ENCODE measurements at regions not wholly inside any gene's neighbourhood (a gene's known extent, or its start where the extent isn't known, plus 50 kb on each side); places are given as distances from the start of the nearest gene placed in this dataset.

- H3K4me3 ChIP-seq (replicated peaks; ENCODE audit: low read depth, low read length) = no peak overlapping the region
- TF ChIP-seq, protein P1, sequence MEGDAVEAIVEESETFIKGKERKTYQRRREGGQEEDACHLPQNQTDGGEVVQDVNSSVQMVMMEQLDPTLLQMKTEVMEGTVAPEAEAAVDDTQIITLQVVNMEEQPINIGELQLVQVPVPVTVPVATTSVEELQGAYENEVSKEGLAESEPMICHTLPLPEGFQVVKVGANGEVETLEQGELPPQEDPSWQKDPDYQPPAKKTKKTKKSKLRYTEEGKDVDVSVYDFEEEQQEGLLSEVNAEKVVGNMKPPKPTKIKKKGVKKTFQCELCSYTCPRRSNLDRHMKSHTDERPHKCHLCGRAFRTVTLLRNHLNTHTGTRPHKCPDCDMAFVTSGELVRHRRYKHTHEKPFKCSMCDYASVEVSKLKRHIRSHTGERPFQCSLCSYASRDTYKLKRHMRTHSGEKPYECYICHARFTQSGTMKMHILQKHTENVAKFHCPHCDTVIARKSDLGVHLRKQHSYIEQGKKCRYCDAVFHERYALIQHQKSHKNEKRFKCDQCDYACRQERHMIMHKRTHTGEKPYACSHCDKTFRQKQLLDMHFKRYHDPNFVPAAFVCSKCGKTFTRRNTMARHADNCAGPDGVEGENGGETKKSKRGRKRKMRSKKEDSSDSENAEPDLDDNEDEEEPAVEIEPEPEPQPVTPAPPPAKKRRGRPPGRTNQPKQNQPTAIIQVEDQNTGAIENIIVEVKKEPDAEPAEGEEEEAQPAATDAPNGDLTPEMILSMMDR (IDR thresholded peaks at IDR 0.05; ENCODE audit: low read depth, low read length, missing control alignments) = no peak
- no peak for DNase-seq (ENCODE audit: extremely low read depth, low read depth)
Measured at GRCh38 chr9:10700915-10701314, 88.1 kb upstream of the PTPRD start.

GRCh38 chr9:10701906-10702305 is 89.1 kb upstream of the PTPRD start:
- no peak for DNase-seq (ENCODE audit: extremely low read depth, low read depth)
- TF ChIP-seq, protein P1 (IDR thresholded peaks at IDR 0.05; ENCODE audit: low read depth, low read length, missing control alignments) = no peak
- H3K4me3 ChIP-seq (replicated peaks; ENCODE audit: low read depth, low read length) = no peak overlapping the region

DNA sequence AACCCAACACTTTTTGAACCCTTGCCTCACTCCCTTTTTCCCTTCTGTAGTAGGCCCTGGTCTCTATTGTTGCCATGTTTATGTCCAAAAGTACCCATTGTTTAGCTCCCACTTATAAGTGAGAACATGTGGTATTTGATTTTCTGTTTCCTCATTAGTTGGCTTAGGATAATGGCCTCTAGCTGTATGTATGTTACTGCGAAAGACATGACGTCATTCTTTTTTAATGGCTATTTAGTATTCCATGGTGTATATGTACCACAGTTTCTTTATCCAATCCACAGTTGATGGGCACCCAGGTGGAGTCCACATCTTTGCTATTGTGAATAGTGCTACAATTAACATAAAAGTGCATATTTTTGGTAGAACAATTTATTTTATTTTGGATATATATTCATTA is 90.3 kb upstream of the PTPRD start:
- H3K4me3 ChIP-seq (replicated peaks; ENCODE audit: low read depth, low read length) = no peak overlapping the region
- TF ChIP-seq, protein P1 (IDR thresholded peaks at IDR 0.05; ENCODE audit: low read depth, low read length, missing control alignments) = no peak
- DNase-seq (ENCODE audit: extremely low read depth, low read depth) = no peak

GRCh38 chr9:10704720-10705119 is 91.9 kb upstream of the PTPRD start:
- DNase-seq (ENCODE audit: extremely low read depth, low read depth) = no peak
- TF ChIP-seq, protein P1 (IDR thresholded peaks at IDR 0.05; ENCODE audit: low read depth, low read length, missing control alignments) = no peak
- H3K4me3 ChIP-seq (replicated peaks; ENCODE audit: low read depth, low read length) = no peak overlapping the region

DNA sequence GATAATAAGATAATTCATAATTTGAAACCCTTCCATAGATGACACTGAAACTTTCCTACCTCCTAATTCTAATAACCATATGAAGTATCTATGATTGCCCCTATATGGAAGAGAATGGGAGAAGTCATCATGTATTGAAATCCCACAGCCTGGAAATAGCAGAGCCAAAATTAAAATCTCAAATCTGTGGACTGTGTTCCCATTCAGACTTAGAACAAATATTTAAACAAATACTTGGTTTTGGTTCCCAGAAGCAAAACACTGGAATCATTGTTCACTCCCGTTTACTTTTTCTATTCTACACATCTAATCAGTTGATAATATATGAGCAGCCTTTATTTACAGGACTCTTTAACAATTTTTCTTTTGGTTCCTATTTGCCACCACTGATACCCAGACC is 92.6 kb upstream of the PTPRD start:
- no peak for DNase-seq (ENCODE audit: extremely low read depth, low read depth)
- H3K4me3 ChIP-seq (replicated peaks; ENCODE audit: low read depth, low read length) = no peak overlapping the region
- TF ChIP-seq, protein P1 (IDR thresholded peaks at IDR 0.05; ENCODE audit: low read depth, low read length, missing control alignments) = no peak

DNA sequence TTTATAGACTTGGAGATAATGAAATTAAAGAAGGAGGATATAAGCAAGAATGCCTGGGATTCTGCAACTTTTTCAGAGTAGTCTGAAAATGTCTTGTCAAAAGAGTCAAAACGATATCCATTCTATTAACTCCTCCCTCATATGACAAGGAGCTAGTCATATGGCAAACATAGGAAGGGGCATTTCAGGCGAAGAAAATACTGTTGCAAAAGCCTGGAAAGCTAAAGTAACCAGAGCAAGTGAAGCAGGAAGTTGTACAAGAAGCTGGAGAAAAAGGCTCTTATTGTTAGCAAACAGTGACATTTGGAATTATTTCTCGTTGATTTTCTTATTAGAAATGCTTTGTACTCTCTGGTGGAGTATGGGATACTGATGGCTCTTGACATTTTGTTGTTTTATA is 94.0 kb upstream of the PTPRD start:
- DNase-seq (ENCODE audit: extremely low read depth, low read depth) = no peak
- TF ChIP-seq, protein P1 (IDR thresholded peaks at IDR 0.05; ENCODE audit: low read depth, low read length, missing control alignments) = no peak
- H3K4me3 ChIP-seq (replicated peaks; ENCODE audit: low read depth, low read length) = no peak overlapping the region

- TF ChIP-seq, protein P1 (IDR thresholded peaks at IDR 0.05; ENCODE audit: low read depth, low read length, missing control alignments) = no peak
- no peak overlapping the region for H3K4me3 ChIP-seq (replicated peaks; ENCODE audit: low read depth, low read length)
- no peak for DNase-seq (ENCODE audit: extremely low read depth, low read depth)
Measured at GRCh38 chr9:10721301-10721700, 108.5 kb upstream of the PTPRD start.

Measured in HFF-Myc (cell line).